ENCODE measurements at regions not wholly inside any gene's neighbourhood (a gene's known extent, or its start where the extent isn't known, plus 50 kb on each side); places are given as distances from the start of the nearest gene placed in this dataset.

- no peak for DNase-seq
Measured at GRCh38 chr11:112765337-112765736, 195.9 kb upstream of the NCAM1 start.

- DNase-seq, result no peak
Measured at GRCh38 chr11:112769170-112769569, 192.1 kb upstream of the NCAM1 start.

GRCh38 chr11:112769584-112769983 lies 191.6 kb upstream of the NCAM1 start:
- no peak for DNase-seq

GRCh38 chr11:112770033-112770432 lies 191.2 kb upstream of the NCAM1 start:
- no peak for DNase-seq

- no peak for DNase-seq
Measured at GRCh38 chr11:112770487-112770886, 190.7 kb upstream of the NCAM1 start.

GRCh38 chr11:112771851-112772250 lies 189.4 kb upstream of the NCAM1 start:
- DNase-seq, result no peak

- no peak for DNase-seq
Measured at GRCh38 chr11:112773264-112773663, 188.0 kb upstream of the NCAM1 start.

- no peak for DNase-seq
Measured at GRCh38 chr11:112776834-112777233, 184.4 kb upstream of the NCAM1 start.

GRCh38 chr11:112777283-112777751 lies 183.9 kb upstream of the NCAM1 start:
- DNase-seq, result no peak

GRCh38 chr11:112778091-112778876 lies 182.9 kb upstream of the NCAM1 start:
- DNase-seq, result no peak

GRCh38 chr11:112778877-112779266 lies 182.3 kb upstream of the NCAM1 start:
- DNase-seq, result no peak

GRCh38 chr11:112780351-112781087 lies 180.7 kb upstream of the NCAM1 start:
- no peak for DNase-seq

- no peak for DNase-seq
Measured at GRCh38 chr11:112783945-112784322, 177.3 kb upstream of the NCAM1 start.

- DNase-seq, result no peak
Measured at GRCh38 chr11:112784323-112785073, 176.7 kb upstream of the NCAM1 start.

- DNase-seq, result no peak
Measured at GRCh38 chr11:112785149-112785548, 176.1 kb upstream of the NCAM1 start.

GRCh38 chr11:112785719-112786118 lies 175.5 kb upstream of the NCAM1 start:
- DNase-seq, result no peak

- no peak for DNase-seq
Measured at GRCh38 chr11:112786196-112786595, 175.0 kb upstream of the NCAM1 start.

GRCh38 chr11:112786886-112787530 lies 174.2 kb upstream of the NCAM1 start:
- no peak for DNase-seq

GRCh38 chr11:112789481-112789880 lies 171.7 kb upstream of the NCAM1 start:
- no peak for DNase-seq

GRCh38 chr11:112790286-112790685 lies 170.9 kb upstream of the NCAM1 start:
- DNase-seq, result no peak

GRCh38 chr11:112792070-112792469 lies 169.2 kb upstream of the NCAM1 start:
- DNase-seq, result no peak

GRCh38 chr11:112793416-112793815 lies 167.8 kb upstream of the NCAM1 start:
- DNase-seq, result no peak

- no peak for DNase-seq
Measured at GRCh38 chr11:112794331-112794846, 166.8 kb upstream of the NCAM1 start.

All from activated CD4-positive, alpha-beta T cell treated with anti-CD3 and anti-CD28 coated beads, Interleukin-2, amount 50 U/mL, for 48 hours (primary cell).